ENCODE measurements at regions not wholly inside any gene's neighbourhood (a gene's known extent, or its start where the extent isn't known, plus 50 kb on each side); places are given as distances from the start of the nearest gene placed in this dataset.
A peak's percentile ranks its signal among the peaks of the same experiment; 100 is the strongest.
"Not testable (repeated sequence)": the region's sequence is repeated elsewhere in the genome, so short reads cannot be mapped to it uniquely, and the experiment has no call there.

- DNase-seq (ENCODE audit: low read depth): no peak
These were observed 238.2 kb downstream of the NRIP1 start for GRCh38 chr21:14826630-14827029.

- no peak for DNase-seq (ENCODE audit: low read depth)
These were observed 239.3 kb downstream of the NRIP1 start for GRCh38 chr21:14825514-14825974.

- DNase-seq (ENCODE audit: low read depth): no peak
These were observed 240.7 kb downstream of the NRIP1 start for GRCh38 chr21:14824126-14824525.

GRCh38 chr21:14817311-14817710 is 247.5 kb downstream of the NRIP1 start:
- no peak for DNase-seq (ENCODE audit: low read depth)

- DNase-seq (ENCODE audit: low read depth): no peak
These were observed 249.8 kb downstream of the NRIP1 start for GRCh38 chr21:14814991-14815390.

GRCh38 chr21:14814282-14814681 is 250.5 kb downstream of the NRIP1 start:
- no peak for DNase-seq (ENCODE audit: low read depth)

- DNase-seq (ENCODE audit: low read depth): not testable (repeated sequence)
These were observed 258.1 kb upstream of the SAMSN1 start for GRCh38 chr21:14804170-14804569.

- DNase-seq (ENCODE audit: low read depth): no peak
These were observed 251.4 kb upstream of the SAMSN1 start for GRCh38 chr21:14797543-14797942.

GRCh38 chr21:14787312-14787711 is 241.2 kb upstream of the SAMSN1 start:
- DNase-seq (ENCODE audit: low read depth): no peak

- no peak for DNase-seq (ENCODE audit: low read depth)
These were observed 239.6 kb upstream of the SAMSN1 start for GRCh38 chr21:14785679-14786078.

- peak; percentile 3 for DNase-seq (ENCODE audit: low read depth)
These were observed 227.7 kb upstream of the SAMSN1 start for GRCh38 chr21:14773777-14774345.

- no peak for DNase-seq (ENCODE audit: low read depth)
These were observed 225.5 kb upstream of the SAMSN1 start for GRCh38 chr21:14771593-14771992.

- DNase-seq (ENCODE audit: low read depth): no peak
These were observed 221.9 kb upstream of the SAMSN1 start for GRCh38 chr21:14768042-14768441.

GRCh38 chr21:14767192-14767852 is 221.2 kb upstream of the SAMSN1 start:
- no peak for DNase-seq (ENCODE audit: low read depth)

GRCh38 chr21:14766241-14766640 is 220.1 kb upstream of the SAMSN1 start:
- no peak for DNase-seq (ENCODE audit: low read depth)

GRCh38 chr21:14763695-14764064 is 217.6 kb upstream of the SAMSN1 start:
- DNase-seq (ENCODE audit: low read depth): no peak

GRCh38 chr21:14762734-14763694 is 216.9 kb upstream of the SAMSN1 start:
- DNase-seq (ENCODE audit: low read depth): no peak

- no peak for DNase-seq (ENCODE audit: low read depth)
These were observed 216.2 kb upstream of the SAMSN1 start for GRCh38 chr21:14762327-14762726.

- no peak for DNase-seq (ENCODE audit: low read depth)
These were observed 213.2 kb upstream of the SAMSN1 start for GRCh38 chr21:14759285-14759684.

- no peak for DNase-seq (ENCODE audit: low read depth)
These were observed 212.7 kb upstream of the SAMSN1 start for GRCh38 chr21:14758849-14759248.

- no peak for DNase-seq (ENCODE audit: low read depth)
These were observed 211.6 kb upstream of the SAMSN1 start for GRCh38 chr21:14757533-14758327.

GRCh38 chr21:14755086-14755485 is 209.0 kb upstream of the SAMSN1 start:
- no peak for DNase-seq (ENCODE audit: low read depth)

Measured in T-helper 22 cell (primary cell).